NCI-H1930 (cell line): ENCODE measurements at regions not wholly inside any gene's neighbourhood (a gene's known extent, or its start where the extent isn't known, plus 50 kb on each side); places are given as distances from the start of the nearest gene placed in this dataset.

Source experiments
- DNase-seq, 2 experiments: peaks; one replicate each; lab custom pipeline; 2025; lab: John Stamatoyannopoulos, UW

GRCh38 chr1:192522673-192523072, 52.9 kb upstream of the RGS1 start:
- no peak for DNase-seq

GRCh38 chr1:192524223-192524622, 51.4 kb upstream of the RGS1 start:
- no peak for DNase-seq
